DND-41 (cell line): ENCODE measurements at regions not wholly inside any gene's neighbourhood (a gene's known extent, or its start where the extent isn't known, plus 50 kb on each side); places are given as distances from the start of the nearest gene placed in this dataset.

Experiments used
- EZH2 ChIP-seq: IDR thresholded peaks from 3 replicates; pipeline ENCODE4 v1.6.1; 2012; ENCODE audit warnings: borderline replicate concordance, low read depth, mild to moderate bottlenecking, moderate library complexity, low read length, inconsistent platforms; ENCODE audit not compliant: severe bottlenecking
- TF ChIP-seq, protein P1 (sequence below): IDR thresholded peaks from 2 replicates; pipeline ENCODE4 v1.5.1; 2012; ENCODE audit warnings: borderline replicate concordance, low read length, moderate library complexity, mild to moderate bottlenecking; ENCODE audit not compliant: poor library complexity, severe bottlenecking; ENCODE audit errors: extremely low read depth

- no peak for TF ChIP-seq EZH2
- TF ChIP-seq, protein P1, sequence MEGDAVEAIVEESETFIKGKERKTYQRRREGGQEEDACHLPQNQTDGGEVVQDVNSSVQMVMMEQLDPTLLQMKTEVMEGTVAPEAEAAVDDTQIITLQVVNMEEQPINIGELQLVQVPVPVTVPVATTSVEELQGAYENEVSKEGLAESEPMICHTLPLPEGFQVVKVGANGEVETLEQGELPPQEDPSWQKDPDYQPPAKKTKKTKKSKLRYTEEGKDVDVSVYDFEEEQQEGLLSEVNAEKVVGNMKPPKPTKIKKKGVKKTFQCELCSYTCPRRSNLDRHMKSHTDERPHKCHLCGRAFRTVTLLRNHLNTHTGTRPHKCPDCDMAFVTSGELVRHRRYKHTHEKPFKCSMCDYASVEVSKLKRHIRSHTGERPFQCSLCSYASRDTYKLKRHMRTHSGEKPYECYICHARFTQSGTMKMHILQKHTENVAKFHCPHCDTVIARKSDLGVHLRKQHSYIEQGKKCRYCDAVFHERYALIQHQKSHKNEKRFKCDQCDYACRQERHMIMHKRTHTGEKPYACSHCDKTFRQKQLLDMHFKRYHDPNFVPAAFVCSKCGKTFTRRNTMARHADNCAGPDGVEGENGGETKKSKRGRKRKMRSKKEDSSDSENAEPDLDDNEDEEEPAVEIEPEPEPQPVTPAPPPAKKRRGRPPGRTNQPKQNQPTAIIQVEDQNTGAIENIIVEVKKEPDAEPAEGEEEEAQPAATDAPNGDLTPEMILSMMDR = no peak
These were observed 130.8 kb upstream of the IRX3 start for GRCh38 chr16:54417384-54417783.
